ENCODE measurements at regions not wholly inside any gene's neighbourhood (a gene's known extent, or its start where the extent isn't known, plus 50 kb on each side); places are given as distances from the start of the nearest gene placed in this dataset.

DNA sequence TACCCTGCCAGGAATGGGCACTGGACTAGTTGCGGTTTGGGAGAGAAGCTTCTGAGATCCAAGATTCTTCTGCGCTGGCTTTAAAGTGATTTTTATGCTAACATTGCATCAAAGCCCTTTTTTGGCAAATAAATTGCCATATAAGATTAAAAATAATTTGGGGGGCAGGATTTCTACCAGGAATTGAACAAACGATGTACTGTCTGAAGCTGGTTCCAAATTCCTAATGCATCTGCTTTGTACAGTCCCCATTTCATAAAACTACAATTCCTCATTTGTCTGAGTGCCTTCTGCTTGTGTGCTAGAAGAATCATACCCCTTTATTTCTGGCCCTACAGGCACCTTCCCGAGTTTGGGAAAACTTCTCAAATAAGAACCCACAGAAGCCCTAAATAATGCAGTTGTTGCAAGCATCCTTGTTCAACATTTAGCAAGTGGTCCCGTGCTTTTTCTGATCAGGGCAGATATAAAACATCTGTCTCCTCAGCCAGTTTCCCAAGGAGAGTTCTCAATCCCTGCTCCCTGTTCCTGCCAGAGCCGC, 349.7 kb downstream of the PTEN start:
- no peak overlapping the region for H3K9ac ChIP-seq (ENCODE audit: low read length)
- H3K4me3 ChIP-seq (ENCODE audit: control extremely low read depth in 1 of 5, extremely low read depth in 1 of 5, insufficient read depth in 1 of 5, low read depth in 2 of 5, low read length in 4 of 5), result no peak overlapping the region
- H4K20me1 ChIP-seq (ENCODE audit: control insufficient read depth, insufficient read depth, low read length, poor library complexity, severe bottlenecking), result no peaks in the 10 kb centered on the region
- WGBS (ENCODE audit: insufficient coverage), result 97% methylated on average over 3 of the region's 6 CpGs
- TF ChIP-seq, protein P1, sequence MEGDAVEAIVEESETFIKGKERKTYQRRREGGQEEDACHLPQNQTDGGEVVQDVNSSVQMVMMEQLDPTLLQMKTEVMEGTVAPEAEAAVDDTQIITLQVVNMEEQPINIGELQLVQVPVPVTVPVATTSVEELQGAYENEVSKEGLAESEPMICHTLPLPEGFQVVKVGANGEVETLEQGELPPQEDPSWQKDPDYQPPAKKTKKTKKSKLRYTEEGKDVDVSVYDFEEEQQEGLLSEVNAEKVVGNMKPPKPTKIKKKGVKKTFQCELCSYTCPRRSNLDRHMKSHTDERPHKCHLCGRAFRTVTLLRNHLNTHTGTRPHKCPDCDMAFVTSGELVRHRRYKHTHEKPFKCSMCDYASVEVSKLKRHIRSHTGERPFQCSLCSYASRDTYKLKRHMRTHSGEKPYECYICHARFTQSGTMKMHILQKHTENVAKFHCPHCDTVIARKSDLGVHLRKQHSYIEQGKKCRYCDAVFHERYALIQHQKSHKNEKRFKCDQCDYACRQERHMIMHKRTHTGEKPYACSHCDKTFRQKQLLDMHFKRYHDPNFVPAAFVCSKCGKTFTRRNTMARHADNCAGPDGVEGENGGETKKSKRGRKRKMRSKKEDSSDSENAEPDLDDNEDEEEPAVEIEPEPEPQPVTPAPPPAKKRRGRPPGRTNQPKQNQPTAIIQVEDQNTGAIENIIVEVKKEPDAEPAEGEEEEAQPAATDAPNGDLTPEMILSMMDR (IDR thresholded peaks at IDR 0.05), result no peak
- TF ChIP-seq EZH2 (IDR thresholded peaks at IDR 0.05; ENCODE audit: borderline replicate concordance, insufficient read depth, low read depth, low read length, poor library complexity, severe bottlenecking), result no peak
- peaks cover 11 to 12% of the 10 kb centered on the region in 2 donors for H3K4me1 ChIP-seq (ENCODE audit: control insufficient read depth in 2 of 2, insufficient read depth in 2 of 2, low read length in 2 of 2)
- ChIA-PET CTCF (no interaction called here), POLR2A (no interaction called here)
- DNase-seq, result no peak
- no peak overlapping the region for H3K4me2 ChIP-seq (replicated peaks; ENCODE audit: low read depth, low read length, poor library complexity, severe bottlenecking)
- H3K36me3 ChIP-seq (replicated peaks in 1 of 2; ENCODE audit: control extremely low read depth in 1 of 2, control insufficient read depth in 1 of 2, extremely low read depth in 1 of 2, insufficient read depth in 2 of 2, low read length in 1 of 2), result no peaks in the 10 kb centered on the region
- H3K27me3 ChIP-seq (replicated peaks in 1 of 4; ENCODE audit: control extremely low read depth in 1 of 4, control insufficient read depth in 3 of 4, insufficient read depth in 4 of 4, low read length in 3 of 4), result no peaks in the 10 kb centered on the region
- H3K9me3 ChIP-seq (ENCODE audit: control extremely low read depth in 1 of 3, control insufficient read depth in 2 of 3, insufficient read depth in 1 of 3, low read length in 2 of 3), result no peaks in the 10 kb centered on the region
- H3K27ac ChIP-seq (ENCODE audit: low read length in 2 of 2), result no peak overlapping the region
- peaks cover 10% of the 10 kb centered on the region for H3K4me1 Mint-ChIP-seq
- ATAC-seq (ENCODE audit: low read depth), result no peak
- H3K79me2 ChIP-seq (ENCODE audit: control insufficient read depth, insufficient read depth, low read length), result no peaks in the 10 kb centered on the region
- H3K9me3 Mint-ChIP-seq (ENCODE audit: insufficient read depth), result no peaks in the 10 kb centered on the region
- H3K27me3 Mint-ChIP-seq, result no peaks in the 10 kb centered on the region
- no peak overlapping the region for H3K4me3 Mint-ChIP-seq
- H3K27ac Mint-ChIP-seq, result no peak overlapping the region
- intact Hi-C loops (cut with micrococcal nuclease), result no loop called here
- H2AFZ ChIP-seq (ENCODE audit: insufficient read depth, low read depth, low read length, poor library complexity, severe bottlenecking), result no peak overlapping the region

GRCh38 chr10:88216976-88217375, 353.6 kb downstream of the PTEN start:
- Mint-ChIP-seq H3K27ac (peak overlapping the region; percentile 71), H3K27me3 (no peaks in the 10 kb centered on the region), H3K9me3 (ENCODE audit: insufficient read depth) (no peaks in the 10 kb centered on the region), H3K4me3 (peak overlapping the region; percentile 4), H3K4me1 (peaks cover 19% of the 10 kb centered on the region)
- no CpG with 5 or more reads among the region's 3 CpGs for WGBS (ENCODE audit: insufficient coverage)
- ATAC-seq (ENCODE audit: low read depth) (peak; percentile 69), DNase-seq (peak; percentile 58)
- Histone ChIP-seq H3K79me2 (ENCODE audit: control insufficient read depth, insufficient read depth, low read length) (no peaks in the 10 kb centered on the region), H3K4me3 (ENCODE audit: control extremely low read depth in 1 of 5, extremely low read depth in 1 of 5, insufficient read depth in 1 of 5, low read depth in 2 of 5, low read length in 4 of 5) (peak overlapping the region in 1 of 5 experiments; percentile 18), H3K4me2 (replicated peaks; ENCODE audit: low read depth, low read length, poor library complexity, severe bottlenecking) (peak overlapping the region; percentile 23), H3K36me3 (replicated peaks in 1 of 2; ENCODE audit: control extremely low read depth in 1 of 2, control insufficient read depth in 1 of 2, extremely low read depth in 1 of 2, insufficient read depth in 2 of 2, low read length in 1 of 2) (no peaks in the 10 kb centered on the region), H3K9ac (ENCODE audit: low read length) (peak overlapping the region; percentile 8), H3K27ac (ENCODE audit: low read length in 2 of 2) (no peak overlapping the region), H3K4me1 (ENCODE audit: control insufficient read depth in 2 of 2, insufficient read depth in 2 of 2, low read length in 2 of 2) (peaks cover 11 to 12% of the 10 kb centered on the region in 2 donors), H3K9me3 (ENCODE audit: control extremely low read depth in 1 of 3, control insufficient read depth in 2 of 3, insufficient read depth in 1 of 3, low read length in 2 of 3) (no peaks in the 10 kb centered on the region), H4K20me1 (ENCODE audit: control insufficient read depth, insufficient read depth, low read length, poor library complexity, severe bottlenecking) (no peaks in the 10 kb centered on the region), H2AFZ (ENCODE audit: insufficient read depth, low read depth, low read length, poor library complexity, severe bottlenecking) (peak overlapping the region; percentile 50), H3K27me3 (replicated peaks in 1 of 4; ENCODE audit: control extremely low read depth in 1 of 4, control insufficient read depth in 3 of 4, insufficient read depth in 4 of 4, low read length in 3 of 4) (no peaks in the 10 kb centered on the region)
- CTCF ChIA-PET, result interaction anchor here (0.9 to 2.6 kb wide), 4 partner anchors 56 to 175 kb away, joined by 3 to 11 read pairs (median 4); no protein-coding TSS in a partner anchor
- POLR2A ChIA-PET, result no interaction called here
- no peak for TF ChIP-seq EZH2 (IDR thresholded peaks at IDR 0.05; ENCODE audit: borderline replicate concordance, insufficient read depth, low read depth, low read length, poor library complexity, severe bottlenecking)
- intact Hi-C loops (cut with micrococcal nuclease), result loop anchor here (2.0 kb wide), 1 partner anchor 356 kb away; no protein-coding TSS in a partner anchor

All from B cell (primary cell).